Hepatocyte (in vitro differentiated cells): ENCODE measurements at regions not wholly inside any gene's neighbourhood (a gene's known extent, or its start where the extent isn't known, plus 50 kb on each side); places are given as distances from the start of the nearest gene placed in this dataset.

Experiments
- CTCF ChIP-seq: fragments of 200-600 bp; sonication (generic); IDR thresholded peaks from 2 replicates; pipeline ENCODE4 v1.5.1; 2016; ENCODE audit warnings: antibody characterized with exemption, mild to moderate bottlenecking; ENCODE audit not compliant: poor library complexity
- EZH2phosphoT487 ChIP-seq: fragments of 200-600 bp; sonication (generic); IDR thresholded peaks from one replicate; pipeline ENCODE4 v1.6.1; 2018; ENCODE audit warnings: antibody characterized with exemption, mild to moderate bottlenecking, low read depth, moderate library complexity; ENCODE audit not compliant: unreplicated experiment, severe bottlenecking

- no peak for TF ChIP-seq CTCF
- TF ChIP-seq EZH2phosphoT487, result no peak
Observed at GRCh38 chr4:18572481-18572880, 550.9 kb upstream of the LCORL start.
